Prostate gland (tissue), 2 donors: ENCODE measurements at regions not wholly inside any gene's neighbourhood (a gene's known extent, or its start where the extent isn't known, plus 50 kb on each side); places are given as distances from the start of the nearest gene placed in this dataset.

Source experiments
- CTCF ChIP-seq, 4 experiments: fragments of 200-600 bp in 2 of 4; fragments of 450-650 bp in 2 of 4; sonication (generic) in 2 of 4; IDR thresholded peaks; 1 replicate in 3 of 4; 2 replicates in 1 of 4; pipeline ENCODE4 v1.5.1; 2016 to 2019; ENCODE audit warnings: antibody characterized with exemption in 4 of 4, mild to moderate bottlenecking in 2 of 4, moderate library complexity in 2 of 4
- POLR2AphosphoS5 ChIP-seq: sonication (generic); formaldehyde crosslinking; IDR thresholded peaks from one replicate; pipeline ENCODE4 v1.6.1; 2017; ENCODE audit warnings: antibody characterized with exemption

GRCh38 chr11:130633466-130633865 is 185.0 kb downstream of the ADAMTS15 start:
- TF ChIP-seq POLR2AphosphoS5 (no peak), CTCF (IDR thresholded peaks at IDR 0.05) (no peak)
